Panc1 (cell line): ENCODE measurements at regions not wholly inside any gene's neighbourhood (a gene's known extent, or its start where the extent isn't known, plus 50 kb on each side); places are given as distances from the start of the nearest gene placed in this dataset.
"Not testable (repeated sequence)": the region's sequence is repeated elsewhere in the genome, so short reads cannot be mapped to it uniquely, and the experiment has no call there.

ENCODE experiments used
- ATAC-seq: fragments of 200-7000 bp; cut with Tn5 transposase; 2 replicates; pipeline ENCODE4 v1.9.1; 2020; ENCODE audit warnings: mild to moderate bottlenecking, moderate library complexity
- BruUV-seq: library from RNA; stranded (reverse); fragments of 400-500 nt; replicated peaks from 2 replicates; lab custom pipeline; 2021; lab: Mats Ljungman, UMichigan
- CTCF ChIA-PET: fragments of 300-600 bp; sonication (Branson Sonifier 250); formaldehyde crosslinking; loops from one replicate; lab custom pipeline; 2022; ENCODE audit warnings: antibody characterized with exemption; lab: Charles Lee
- POLR2A ChIA-PET: fragments of 300-600 bp; sonication (Branson Sonifier 250); formaldehyde crosslinking; loops from one replicate; lab custom pipeline; 2022; ENCODE audit warnings: antibody characterized with exemption; lab: Charles Lee
- DNase-seq: peaks from one replicate; pipeline ENCODE4 v3.0.0-alpha.2; 2010; ENCODE audit warnings: low read depth, low spot score
- H3K27ac ChIP-seq: 2 replicates; pipeline ENCODE4 v1.5.1; 2011; ENCODE audit warnings: mild to moderate bottlenecking, low read length, inconsistent platforms
- H3K27me3 ChIP-seq: fragments of 200-500 bp; sonication (Bioruptor generic); 2 replicates; pipeline ENCODE4 v1.6.0; 2014; ENCODE audit warnings: low read length, inconsistent platforms; ENCODE audit not compliant: control insufficient read depth, insufficient read depth
- H3K36me3 ChIP-seq: fragments of 200-500 bp; sonication (Bioruptor generic); 2 replicates; pipeline ENCODE4 v1.5.1; 2014; ENCODE audit warnings: inconsistent platforms, mild to moderate bottlenecking, low read length, moderate library complexity; ENCODE audit not compliant: control insufficient read depth, insufficient read depth
- H3K4me1 ChIP-seq: 2 replicates; pipeline ENCODE4 v1.5.1; 2011; ENCODE audit warnings: inconsistent platforms, mild to moderate bottlenecking, low read length, moderate library complexity; ENCODE audit not compliant: control insufficient read depth, insufficient read depth
- H3K4me3 ChIP-seq, 2 experiments: 2 replicates each; pipeline ENCODE4 v1.5.1; 2011 to 2012; ENCODE audit warnings: low read depth in 2 of 2, low read length in 2 of 2, mild to moderate bottlenecking in 2 of 2, inconsistent platforms in 1 of 2, moderate library complexity in 1 of 2
- H3K9me3 ChIP-seq: fragments of 200-500 bp; sonication (Bioruptor generic); 2 replicates; pipeline ENCODE4 v1.5.1; 2014; ENCODE audit warnings: low read depth, mild to moderate bottlenecking, inconsistent platforms, low read length, moderate library complexity; ENCODE audit not compliant: control insufficient read depth, insufficient read depth
- POLR2AphosphoS5 ChIP-seq: IDR thresholded peaks from 2 replicates; pipeline ENCODE4 v1.6.1; 2012; ENCODE audit warnings: mild to moderate bottlenecking, low read depth, low read length, moderate library complexity
- SIN3A ChIP-seq: IDR thresholded peaks from 2 replicates; pipeline ENCODE4 v1.6.1; 2012; ENCODE audit warnings: low read depth, mild to moderate bottlenecking, low read length, moderate library complexity, borderline replicate concordance; ENCODE audit not compliant: insufficient read depth
- TCF7L2 ChIP-seq: IDR thresholded peaks from 2 replicates; pipeline ENCODE4 v1.6.1; 2011; ENCODE audit warnings: mild to moderate bottlenecking, low read depth, low read length, inconsistent platforms
- in situ Hi-C: cut with HindIII; loops from 2 replicates; pipeline ENCODE4 v1.10.0; 2016; ENCODE audit warnings: low sequenced_read_pairs, low pct_unique_long_range_greater_than_20kb
- intact Hi-C: fragments of 100-400 bp; cut with micrococcal nuclease; formaldehyde crosslinking; loops from one replicate; pipeline ENCODE4 v1.10.0; 2022; ENCODE audit not compliant: unreplicated experiment
- TF ChIP-seq, protein P1 (sequence below): fragments of 450-650 bp; IDR thresholded peaks from 2 replicates; pipeline ENCODE4 v1.5.1; 2017; ENCODE audit warnings: mild to moderate bottlenecking
- TF ChIP-seq, protein P2 (sequence below), 2 experiments: IDR thresholded peaks; 2 replicates each; pipeline ENCODE4 v1.6.1; 2011 to 2012; ENCODE audit warnings: low read depth in 2 of 2, control low read depth in 1 of 2, low read length in 1 of 2, mild to moderate bottlenecking in 1 of 2, moderate library complexity in 1 of 2; ENCODE audit not compliant: insufficient read depth in 1 of 2

DNA sequence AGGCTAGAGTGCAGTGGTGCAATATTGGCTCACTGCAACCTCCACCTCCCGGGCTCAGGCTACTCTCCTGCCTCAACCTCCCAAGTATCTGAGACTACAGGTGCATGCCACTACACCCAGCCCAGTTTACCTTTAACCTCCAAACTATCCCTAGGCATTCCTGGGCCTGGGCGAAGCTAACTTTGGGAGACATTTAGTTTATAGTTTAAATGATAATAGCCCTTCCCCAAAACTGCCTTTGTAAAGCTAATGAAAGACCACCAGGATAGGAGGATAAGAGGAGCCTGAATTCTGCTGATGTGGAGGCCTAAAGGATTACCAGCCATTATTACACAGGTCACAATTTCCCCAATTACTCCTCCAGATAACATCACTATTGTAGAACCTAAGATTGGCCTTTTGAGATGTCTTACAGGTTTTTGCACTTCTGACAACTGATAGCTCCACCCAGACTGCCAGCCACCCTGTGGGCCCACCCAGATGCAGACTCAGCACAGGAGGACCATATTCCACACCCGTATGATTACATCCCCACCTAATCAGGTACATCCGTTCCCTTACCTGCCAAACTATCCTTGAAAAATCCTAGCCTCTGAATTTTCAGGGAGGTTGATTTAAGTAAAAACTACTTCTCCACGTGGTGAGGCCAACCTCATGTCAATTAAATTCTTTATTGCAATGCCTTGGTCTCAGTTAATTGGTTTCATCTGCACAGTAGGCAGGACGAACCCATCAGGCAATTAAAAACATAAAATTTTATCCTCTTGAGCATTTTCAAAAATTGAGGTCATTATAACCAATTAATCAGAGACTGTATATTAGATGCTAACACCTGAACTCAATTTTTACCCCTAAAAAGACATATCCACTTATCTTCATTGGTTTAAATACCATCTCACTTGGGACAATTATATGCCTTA lies 62.3 kb upstream of the TMEM254 start:
- Histone ChIP-seq H3K9me3 (no peaks in the 10 kb centered on the region), H3K4me1 (no peaks in the 10 kb centered on the region), H3K36me3 (no peaks in the 10 kb centered on the region), H3K27me3 (no peaks in the 10 kb centered on the region), H3K27ac (no peak overlapping the region), H3K4me3 (no peak overlapping the region)
- TF ChIP-seq TCF7L2, result no peak
- no peak for TF ChIP-seq SIN3A
- TF ChIP-seq, protein P1, sequence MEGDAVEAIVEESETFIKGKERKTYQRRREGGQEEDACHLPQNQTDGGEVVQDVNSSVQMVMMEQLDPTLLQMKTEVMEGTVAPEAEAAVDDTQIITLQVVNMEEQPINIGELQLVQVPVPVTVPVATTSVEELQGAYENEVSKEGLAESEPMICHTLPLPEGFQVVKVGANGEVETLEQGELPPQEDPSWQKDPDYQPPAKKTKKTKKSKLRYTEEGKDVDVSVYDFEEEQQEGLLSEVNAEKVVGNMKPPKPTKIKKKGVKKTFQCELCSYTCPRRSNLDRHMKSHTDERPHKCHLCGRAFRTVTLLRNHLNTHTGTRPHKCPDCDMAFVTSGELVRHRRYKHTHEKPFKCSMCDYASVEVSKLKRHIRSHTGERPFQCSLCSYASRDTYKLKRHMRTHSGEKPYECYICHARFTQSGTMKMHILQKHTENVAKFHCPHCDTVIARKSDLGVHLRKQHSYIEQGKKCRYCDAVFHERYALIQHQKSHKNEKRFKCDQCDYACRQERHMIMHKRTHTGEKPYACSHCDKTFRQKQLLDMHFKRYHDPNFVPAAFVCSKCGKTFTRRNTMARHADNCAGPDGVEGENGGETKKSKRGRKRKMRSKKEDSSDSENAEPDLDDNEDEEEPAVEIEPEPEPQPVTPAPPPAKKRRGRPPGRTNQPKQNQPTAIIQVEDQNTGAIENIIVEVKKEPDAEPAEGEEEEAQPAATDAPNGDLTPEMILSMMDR, result no peak
- TF ChIP-seq, protein P2, sequence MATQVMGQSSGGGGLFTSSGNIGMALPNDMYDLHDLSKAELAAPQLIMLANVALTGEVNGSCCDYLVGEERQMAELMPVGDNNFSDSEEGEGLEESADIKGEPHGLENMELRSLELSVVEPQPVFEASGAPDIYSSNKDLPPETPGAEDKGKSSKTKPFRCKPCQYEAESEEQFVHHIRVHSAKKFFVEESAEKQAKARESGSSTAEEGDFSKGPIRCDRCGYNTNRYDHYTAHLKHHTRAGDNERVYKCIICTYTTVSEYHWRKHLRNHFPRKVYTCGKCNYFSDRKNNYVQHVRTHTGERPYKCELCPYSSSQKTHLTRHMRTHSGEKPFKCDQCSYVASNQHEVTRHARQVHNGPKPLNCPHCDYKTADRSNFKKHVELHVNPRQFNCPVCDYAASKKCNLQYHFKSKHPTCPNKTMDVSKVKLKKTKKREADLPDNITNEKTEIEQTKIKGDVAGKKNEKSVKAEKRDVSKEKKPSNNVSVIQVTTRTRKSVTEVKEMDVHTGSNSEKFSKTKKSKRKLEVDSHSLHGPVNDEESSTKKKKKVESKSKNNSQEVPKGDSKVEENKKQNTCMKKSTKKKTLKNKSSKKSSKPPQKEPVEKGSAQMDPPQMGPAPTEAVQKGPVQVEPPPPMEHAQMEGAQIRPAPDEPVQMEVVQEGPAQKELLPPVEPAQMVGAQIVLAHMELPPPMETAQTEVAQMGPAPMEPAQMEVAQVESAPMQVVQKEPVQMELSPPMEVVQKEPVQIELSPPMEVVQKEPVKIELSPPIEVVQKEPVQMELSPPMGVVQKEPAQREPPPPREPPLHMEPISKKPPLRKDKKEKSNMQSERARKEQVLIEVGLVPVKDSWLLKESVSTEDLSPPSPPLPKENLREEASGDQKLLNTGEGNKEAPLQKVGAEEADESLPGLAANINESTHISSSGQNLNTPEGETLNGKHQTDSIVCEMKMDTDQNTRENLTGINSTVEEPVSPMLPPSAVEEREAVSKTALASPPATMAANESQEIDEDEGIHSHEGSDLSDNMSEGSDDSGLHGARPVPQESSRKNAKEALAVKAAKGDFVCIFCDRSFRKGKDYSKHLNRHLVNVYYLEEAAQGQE (IDR thresholded peaks at IDR 0.05; ENCODE audit: insufficient read depth in 1 of 2, low read depth in 2 of 2, low read length in 1 of 2), result no peak
- no peak for TF ChIP-seq POLR2AphosphoS5
- ATAC-seq (no peak), DNase-seq (no peak)
- in situ Hi-C loops, result no loop called here
- no TSS peak for BruUV-seq
- ChIA-PET CTCF (no interaction called here), POLR2A (no interaction called here)
- intact Hi-C loops, result no loop called here

DNA sequence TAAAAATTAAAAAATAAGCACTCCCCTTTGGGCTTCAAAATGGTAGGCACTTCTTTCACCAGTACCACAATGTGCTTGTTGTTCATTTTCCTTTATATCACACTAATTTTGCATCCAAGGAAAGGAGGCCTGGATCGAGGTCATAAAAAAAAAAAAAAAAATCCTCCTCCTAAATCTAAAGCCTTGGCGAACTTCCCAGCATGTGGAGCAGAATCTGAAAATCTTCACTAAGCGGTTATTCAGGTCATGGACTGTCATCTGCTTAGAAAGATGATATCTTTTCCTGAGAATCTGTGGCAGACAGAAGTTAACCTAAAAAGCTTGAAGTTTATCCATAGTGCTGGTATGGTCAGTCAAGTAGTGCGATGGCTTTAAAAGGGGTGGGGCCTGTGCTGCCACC lies 64.2 kb upstream of the SFTPD start:
- H3K4me3 ChIP-seq, CTCF ChIA-PET, POLR2A ChIA-PET, H3K27me3 ChIP-seq, H3K27ac ChIP-seq, in situ Hi-C loops, H3K36me3 ChIP-seq, H3K9me3 ChIP-seq, BruUV-seq, DNase-seq, ATAC-seq, H3K4me1 ChIP-seq, intact Hi-C loops: not testable (repeated sequence)

DNA sequence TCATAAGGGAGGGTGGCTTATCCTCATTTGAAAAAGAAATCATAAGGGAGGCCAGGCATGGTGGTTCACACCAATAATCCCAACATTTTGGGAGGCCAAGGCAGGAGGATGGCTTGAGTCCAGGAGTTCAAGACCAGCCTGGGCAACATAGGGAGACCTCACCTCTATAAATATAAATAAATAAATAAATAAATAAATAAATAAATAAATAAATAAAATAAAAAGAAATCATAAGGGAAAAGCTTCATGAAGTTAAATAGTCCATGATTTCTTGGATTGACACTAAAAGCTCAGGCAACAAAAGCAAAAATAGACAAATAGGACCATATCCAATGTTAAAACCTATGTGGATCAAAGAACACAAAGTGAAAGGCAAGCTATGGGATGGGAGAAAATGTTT lies 62.2 kb upstream of the SFTPD start:
- intact Hi-C loops, CTCF ChIA-PET, in situ Hi-C loops: not testable (repeated sequence)

More for the DNA sequence above, 62.2 kb upstream of the SFTPD start:
- ATAC-seq, H3K4me1 ChIP-seq, H3K9me3 ChIP-seq, H3K36me3 ChIP-seq, DNase-seq, H3K27ac ChIP-seq, BruUV-seq, H3K27me3 ChIP-seq, H3K4me3 ChIP-seq, POLR2A ChIA-PET: not testable (repeated sequence)
